ENCODE measurements at regions not wholly inside any gene's neighbourhood (a gene's known extent, or its start where the extent isn't known, plus 50 kb on each side); places are given as distances from the start of the nearest gene placed in this dataset.

GRCh38 chr10:78913219-78914059 is 155.3 kb upstream of the ZMIZ1 start:
- TF ChIP-seq CTCF (IDR thresholded peaks at IDR 0.05) (no peak), POLR2A (IDR thresholded peaks at IDR 0.05) (no peak)

All from thyroid gland (tissue), 4 donors.